ENCODE measurements at regions not wholly inside any gene's neighbourhood (a gene's known extent, or its start where the extent isn't known, plus 50 kb on each side); places are given as distances from the start of the nearest gene placed in this dataset.
"Not testable (repeated sequence)": the region's sequence is repeated elsewhere in the genome, so short reads cannot be mapped to it uniquely, and the experiment has no call there.

- Histone ChIP-seq H4K20me1 (ENCODE audit: insufficient read depth, low read length) (no peaks in the 10 kb centered on the region), H3K4me1 (ENCODE audit: low read length) (no peaks in the 10 kb centered on the region), H3K27me3 (ENCODE audit: low read depth, low read length) (no peaks in the 10 kb centered on the region), H3K79me2 (ENCODE audit: low read length) (no peaks in the 10 kb centered on the region), H3K9me3 (ENCODE audit: insufficient read depth, low read length) (no peaks in the 10 kb centered on the region), H3K4me3 (ENCODE audit: low read length) (no peak overlapping the region), H3K27ac (ENCODE audit: low read length) (no peak overlapping the region), H3K4me2 (ENCODE audit: low read length) (no peak overlapping the region), H3K36me3 (replicated peaks; ENCODE audit: low read depth, low read length) (no peaks in the 10 kb centered on the region), H2AFZ (ENCODE audit: low read depth, low read length) (no peak overlapping the region), H3K9ac (ENCODE audit: low read length) (no peak overlapping the region)
- TF ChIP-seq CTCF (IDR thresholded peaks at IDR 0.05; ENCODE audit: low read depth, low read length) (no peak), EZH2phosphoT487 (IDR thresholded peaks at IDR 0.05; ENCODE audit: low read depth) (no peak)
Measured at GRCh38 chr2:429142-429541, 141.3 kb upstream of the ALKAL2 start.

GRCh38 chr2:428591-428990 lies 140.7 kb upstream of the ALKAL2 start:
- Histone ChIP-seq H3K9ac (ENCODE audit: low read length) (no peak overlapping the region), H3K4me1 (ENCODE audit: low read length) (no peaks in the 10 kb centered on the region), H3K4me2 (ENCODE audit: low read length) (no peak overlapping the region), H3K79me2 (ENCODE audit: low read length) (no peaks in the 10 kb centered on the region), H3K36me3 (replicated peaks; ENCODE audit: low read depth, low read length) (no peaks in the 10 kb centered on the region), H3K27me3 (ENCODE audit: low read depth, low read length) (no peaks in the 10 kb centered on the region), H3K4me3 (ENCODE audit: low read length) (no peak overlapping the region), H4K20me1 (ENCODE audit: insufficient read depth, low read length) (no peaks in the 10 kb centered on the region), H2AFZ (ENCODE audit: low read depth, low read length) (no peak overlapping the region), H3K9me3 (ENCODE audit: insufficient read depth, low read length) (no peaks in the 10 kb centered on the region), H3K27ac (ENCODE audit: low read length) (no peak overlapping the region)
- TF ChIP-seq EZH2phosphoT487 (IDR thresholded peaks at IDR 0.05; ENCODE audit: low read depth), result no peak
- TF ChIP-seq CTCF (IDR thresholded peaks at IDR 0.05; ENCODE audit: low read depth, low read length), result no peak

GRCh38 chr2:426696-427095 lies 138.8 kb upstream of the ALKAL2 start:
- not testable (repeated sequence) for H3K4me1 ChIP-seq (ENCODE audit: low read length); H3K9ac ChIP-seq (ENCODE audit: low read length); H3K27ac ChIP-seq (ENCODE audit: low read length); H3K27me3 ChIP-seq (ENCODE audit: low read depth, low read length); H3K36me3 ChIP-seq (replicated peaks; ENCODE audit: low read depth, low read length); H4K20me1 ChIP-seq (ENCODE audit: insufficient read depth, low read length); H3K9me3 ChIP-seq (ENCODE audit: insufficient read depth, low read length); H3K4me3 ChIP-seq (ENCODE audit: low read length); H3K4me2 ChIP-seq (ENCODE audit: low read length); H3K79me2 ChIP-seq (ENCODE audit: low read length); H2AFZ ChIP-seq (ENCODE audit: low read depth, low read length)

- H3K4me3 ChIP-seq (ENCODE audit: low read length), result no peak overlapping the region
- H3K27ac ChIP-seq (ENCODE audit: low read length), result no peak overlapping the region
- H3K4me1 ChIP-seq (ENCODE audit: low read length), result no peaks in the 10 kb centered on the region
- H3K9me3 ChIP-seq (ENCODE audit: insufficient read depth, low read length), result no peaks in the 10 kb centered on the region
- H2AFZ ChIP-seq (ENCODE audit: low read depth, low read length), result no peak overlapping the region
- no peaks in the 10 kb centered on the region for H3K27me3 ChIP-seq (ENCODE audit: low read depth, low read length)
- no peak overlapping the region for H3K4me2 ChIP-seq (ENCODE audit: low read length)
- no peaks in the 10 kb centered on the region for H3K36me3 ChIP-seq (replicated peaks; ENCODE audit: low read depth, low read length)
- no peaks in the 10 kb centered on the region for H3K79me2 ChIP-seq (ENCODE audit: low read length)
- no peak for TF ChIP-seq CTCF (IDR thresholded peaks at IDR 0.05; ENCODE audit: low read depth, low read length)
- TF ChIP-seq EZH2phosphoT487 (IDR thresholded peaks at IDR 0.05; ENCODE audit: low read depth), result no peak
- no peaks in the 10 kb centered on the region for H4K20me1 ChIP-seq (ENCODE audit: insufficient read depth, low read length)
- no peak overlapping the region for H3K9ac ChIP-seq (ENCODE audit: low read length)
Measured at GRCh38 chr2:425947-426346, 138.1 kb upstream of the ALKAL2 start.

GRCh38 chr2:425243-425642 lies 137.4 kb upstream of the ALKAL2 start:
- Histone ChIP-seq H3K36me3 (replicated peaks; ENCODE audit: low read depth, low read length) (no peaks in the 10 kb centered on the region), H2AFZ (ENCODE audit: low read depth, low read length) (no peak overlapping the region), H4K20me1 (ENCODE audit: insufficient read depth, low read length) (no peaks in the 10 kb centered on the region), H3K79me2 (ENCODE audit: low read length) (no peaks in the 10 kb centered on the region), H3K4me1 (ENCODE audit: low read length) (no peaks in the 10 kb centered on the region), H3K9me3 (ENCODE audit: insufficient read depth, low read length) (no peaks in the 10 kb centered on the region), H3K9ac (ENCODE audit: low read length) (no peak overlapping the region), H3K27ac (ENCODE audit: low read length) (no peak overlapping the region), H3K27me3 (ENCODE audit: low read depth, low read length) (no peaks in the 10 kb centered on the region), H3K4me2 (ENCODE audit: low read length) (no peak overlapping the region), H3K4me3 (ENCODE audit: low read length) (no peak overlapping the region)
- TF ChIP-seq CTCF (IDR thresholded peaks at IDR 0.05; ENCODE audit: low read depth, low read length) (no peak), EZH2phosphoT487 (IDR thresholded peaks at IDR 0.05; ENCODE audit: low read depth) (no peak)

Measured in OCI-LY3 (cell line).